Eye (tissue), 1 donor: ENCODE measurements at regions not wholly inside any gene's neighbourhood (a gene's known extent, or its start where the extent isn't known, plus 50 kb on each side); places are given as distances from the start of the nearest gene placed in this dataset.
A peak's percentile ranks its signal among the peaks of the same experiment; 100 is the strongest.

Source experiments
- DNase-seq: peaks from one replicate; pipeline ENCODE4 v3.0.0-alpha.2; 2015

DNA sequence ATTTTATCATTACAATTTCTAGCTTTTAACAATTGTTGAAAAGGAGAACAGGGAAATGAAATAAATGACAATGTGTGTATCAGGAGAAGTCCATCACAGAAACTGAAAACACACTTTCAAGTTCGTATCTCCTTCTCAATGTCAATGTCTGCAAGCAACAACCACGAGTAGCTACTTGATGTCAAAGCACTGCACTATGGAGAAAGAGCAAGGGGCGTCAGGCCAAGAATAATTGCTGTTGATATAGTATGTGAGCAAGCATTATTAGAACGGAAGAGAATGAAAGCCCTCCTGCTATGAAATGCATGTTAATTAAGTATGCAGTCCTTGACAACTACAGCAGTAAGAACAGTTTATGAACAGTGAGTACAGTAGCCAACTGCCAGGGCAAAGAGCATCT is 1250.1 kb downstream of the ZPLD1 start:
- peak; percentile 38 for DNase-seq

DNA sequence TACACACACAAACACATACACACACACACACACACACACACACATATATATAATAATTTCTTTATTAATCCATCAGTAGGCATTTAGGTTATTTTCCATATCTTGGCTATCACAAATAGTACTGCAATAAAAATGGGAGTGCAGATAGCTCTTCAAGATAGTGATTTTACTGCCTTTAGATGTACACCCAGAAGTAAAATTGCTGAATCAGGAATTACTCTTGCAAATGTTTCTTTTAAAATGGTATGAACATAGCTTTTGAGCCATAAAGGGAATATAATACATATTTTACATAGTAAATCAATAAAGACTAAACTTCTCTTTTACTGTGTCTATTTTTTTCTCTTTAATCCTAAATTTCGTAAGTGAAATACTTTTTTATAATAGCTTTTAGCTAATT is 1251.1 kb downstream of the ZPLD1 start:
- DNase-seq, result no peak

DNA sequence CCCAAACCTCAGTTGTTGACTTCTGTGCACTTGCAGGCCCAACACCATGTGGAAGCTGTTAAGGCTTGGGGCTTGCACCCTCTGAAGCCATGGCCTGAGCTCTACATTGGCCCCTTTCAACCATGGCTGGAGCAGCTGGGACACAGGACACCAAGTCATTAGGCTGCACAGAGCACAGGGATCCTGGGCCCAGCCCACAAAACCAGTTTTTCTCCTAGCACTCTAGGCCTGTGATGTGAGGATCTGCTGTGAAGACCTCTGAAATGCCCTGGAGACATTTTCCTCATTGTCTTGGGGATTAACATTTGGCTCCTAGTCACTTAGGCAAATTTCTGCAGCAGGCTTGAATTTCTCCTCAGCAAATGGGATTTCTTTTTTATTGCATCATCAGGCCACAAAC is 1255.7 kb downstream of the ZPLD1 start:
- DNase-seq, result no peak

DNA sequence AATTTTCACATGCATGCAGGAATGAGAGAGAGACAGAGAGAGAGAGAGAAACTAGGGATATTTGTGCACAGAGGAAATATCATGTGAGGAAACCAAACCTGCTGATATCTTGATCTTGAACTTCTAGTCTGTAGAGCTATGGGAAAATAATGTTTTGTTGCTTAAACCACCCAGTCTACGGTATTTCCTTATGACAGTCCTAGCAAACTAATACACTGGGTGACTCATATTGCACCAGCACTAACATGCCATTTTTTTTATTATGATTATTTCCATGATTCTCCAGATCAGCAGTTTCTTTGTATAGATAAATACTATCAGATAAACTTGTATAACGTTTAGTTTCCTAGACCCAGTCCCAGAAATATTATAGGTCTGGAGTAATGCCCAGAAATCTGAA is 1259.0 kb downstream of the ZPLD1 start:
- no peak for DNase-seq

DNA sequence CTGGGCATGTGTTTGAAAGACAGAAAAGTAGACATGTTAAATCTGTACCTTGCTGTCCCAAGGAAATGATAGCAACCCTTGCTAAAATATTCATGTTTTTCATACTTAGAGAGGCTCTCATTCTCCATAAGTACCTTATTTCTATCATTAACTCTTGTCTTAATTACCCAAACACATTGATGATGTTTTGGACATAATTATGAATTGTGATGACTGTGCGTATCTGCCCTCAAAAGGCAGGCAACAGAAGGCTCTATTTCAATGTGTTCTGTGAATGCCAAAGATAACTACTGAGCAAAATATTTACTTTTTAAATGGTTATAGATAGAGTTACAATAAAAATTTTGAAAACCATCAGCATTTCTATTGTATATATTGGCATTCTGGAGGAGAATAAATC is 1263.8 kb downstream of the ZPLD1 start:
- no peak for DNase-seq

DNA sequence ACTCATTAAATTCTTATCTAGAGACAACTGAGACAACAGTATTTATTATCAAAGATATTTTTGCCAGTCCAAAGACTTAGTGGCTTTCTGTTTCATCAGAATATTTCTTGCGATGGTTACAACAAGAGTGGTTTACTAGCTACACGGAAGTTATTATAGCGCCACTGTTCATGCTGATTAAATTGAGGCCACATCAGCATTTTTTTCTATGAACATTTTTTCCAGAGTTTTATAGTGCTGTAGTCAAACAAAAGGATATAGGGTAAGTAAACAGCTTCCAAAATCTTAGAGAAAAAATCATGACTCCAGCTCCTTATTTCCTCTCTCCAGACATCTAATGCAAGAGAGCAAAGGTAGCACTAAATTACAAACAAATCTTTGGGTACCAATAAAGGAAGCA is 1264.4 kb downstream of the ZPLD1 start:
- no peak for DNase-seq

DNA sequence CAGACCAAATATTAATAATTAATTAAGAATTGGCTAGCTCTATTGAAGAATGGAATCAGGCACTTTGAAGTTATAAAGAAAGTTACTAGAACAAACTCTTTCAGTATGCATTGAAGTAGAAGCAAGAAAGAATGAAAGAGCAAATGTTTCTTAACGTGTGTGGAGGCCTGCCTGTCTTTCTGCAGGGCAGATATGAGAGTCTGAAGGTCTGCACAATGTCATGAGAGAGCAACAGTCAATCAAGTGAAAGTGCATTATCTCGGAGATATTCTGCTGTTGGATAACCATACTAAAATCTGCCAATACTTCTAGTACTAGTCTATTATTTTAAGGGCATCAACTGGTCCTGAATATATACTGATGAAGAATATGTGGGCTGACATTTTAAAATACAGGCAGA is 1270.8 kb downstream of the ZPLD1 start:
- DNase-seq, result no peak

DNA sequence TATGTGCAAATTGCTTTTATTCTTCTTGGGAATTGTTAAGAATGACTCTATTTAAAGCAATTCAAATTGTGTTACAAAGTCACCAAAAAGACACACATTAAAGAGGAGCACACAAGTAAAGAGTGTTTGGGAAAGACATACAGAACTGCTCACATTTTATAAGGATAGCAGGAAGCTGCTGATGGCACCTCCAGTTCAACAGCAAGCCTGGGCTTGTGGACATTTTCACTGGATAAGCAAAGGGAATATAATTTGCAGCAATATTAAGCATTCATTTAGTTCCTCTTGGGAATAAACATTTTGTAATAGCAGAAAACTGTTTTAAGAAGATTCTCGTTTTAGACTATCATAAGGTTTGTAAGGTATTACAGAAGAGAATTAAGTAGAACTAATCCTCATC is 1271.9 kb downstream of the ZPLD1 start:
- DNase-seq, result no peak

DNA sequence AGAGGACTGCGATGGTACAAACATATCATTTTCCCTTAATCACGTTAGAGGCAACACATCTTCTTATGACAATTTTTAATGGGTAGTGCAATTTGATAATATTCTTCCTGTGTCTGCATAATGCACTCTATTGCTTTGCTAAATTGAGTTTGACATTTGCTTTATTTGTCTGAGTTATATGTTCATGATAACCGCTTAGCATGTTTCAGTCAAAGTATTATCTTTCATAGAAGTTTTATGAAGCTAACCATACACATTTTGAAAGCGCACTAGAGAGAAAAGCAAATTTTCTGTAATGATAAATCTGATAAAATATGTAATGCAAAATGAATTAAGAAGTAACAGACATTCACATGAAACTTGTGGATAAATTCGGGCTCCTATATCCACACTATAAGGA is 1276.9 kb downstream of the ZPLD1 start:
- no peak for DNase-seq

DNA sequence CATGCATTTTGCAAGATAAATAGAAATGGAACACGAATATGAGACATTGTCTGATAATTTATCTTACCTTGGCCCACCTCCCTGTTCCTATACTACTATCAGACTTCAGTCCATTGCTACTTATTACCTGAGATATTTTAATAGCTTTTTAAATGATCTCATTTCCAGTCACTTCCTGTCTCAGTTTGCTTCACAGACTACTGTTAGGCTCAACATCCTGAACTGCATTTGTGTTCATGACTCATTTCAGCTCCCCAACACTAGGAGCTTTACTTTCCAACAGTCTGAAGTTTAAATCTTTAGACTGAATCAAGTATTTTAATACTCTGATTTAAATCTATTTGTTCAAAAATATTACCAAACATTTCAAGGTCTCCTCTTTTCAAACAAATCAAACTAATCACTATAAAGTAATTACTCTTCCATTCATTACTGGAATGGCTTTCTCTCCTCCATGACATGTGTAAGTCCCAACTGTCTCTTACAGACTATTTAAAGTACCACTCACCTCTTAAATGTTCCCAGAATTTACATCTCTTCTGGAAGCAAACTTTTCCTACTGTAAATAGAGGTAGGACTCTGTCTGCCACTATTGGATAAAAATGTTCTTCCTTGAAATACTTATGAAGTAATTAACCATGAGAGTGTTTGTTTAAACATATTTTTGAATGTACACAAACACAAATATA is 1277.6 kb downstream of the ZPLD1 start:
- DNase-seq, result no peak

DNA sequence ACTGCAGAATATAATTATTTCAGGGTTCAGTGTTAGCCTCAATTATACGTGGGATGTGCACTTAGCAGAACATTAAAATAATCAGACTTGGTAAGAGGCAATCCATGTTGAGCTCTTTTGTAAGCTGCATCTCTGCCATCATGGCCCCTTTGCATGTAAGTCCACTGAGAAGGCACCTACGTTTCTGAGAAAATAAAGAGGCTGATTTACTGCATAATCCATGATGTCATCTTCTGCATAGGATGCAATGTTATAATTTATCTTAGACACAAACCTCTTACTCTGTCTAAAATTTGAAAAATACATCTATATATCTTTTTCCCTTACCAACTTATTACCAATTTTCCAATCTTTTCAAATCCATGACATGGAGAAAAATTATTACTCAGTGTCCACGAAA is 1294.7 kb downstream of the ZPLD1 start:
- DNase-seq, result no peak

DNA sequence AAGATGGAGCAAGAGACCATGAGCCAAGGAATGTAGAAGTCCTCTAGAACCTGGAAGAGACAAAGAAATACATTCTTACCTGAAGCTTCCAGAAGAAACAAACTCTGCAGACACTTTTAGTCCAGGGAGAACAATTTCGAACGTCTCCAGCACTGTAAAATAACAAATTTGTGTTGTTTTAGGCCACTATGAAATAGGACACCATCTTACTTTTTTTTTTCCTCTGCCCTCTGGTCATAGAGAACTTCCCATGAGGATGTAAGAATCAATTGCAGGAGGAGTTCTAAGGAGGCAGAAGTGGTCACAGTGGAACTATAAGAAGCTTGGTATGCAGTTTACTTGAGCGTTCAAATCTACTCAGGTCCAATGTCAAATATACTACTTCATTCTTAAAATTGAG is 1295.9 kb downstream of the ZPLD1 start:
- no peak for DNase-seq

DNA sequence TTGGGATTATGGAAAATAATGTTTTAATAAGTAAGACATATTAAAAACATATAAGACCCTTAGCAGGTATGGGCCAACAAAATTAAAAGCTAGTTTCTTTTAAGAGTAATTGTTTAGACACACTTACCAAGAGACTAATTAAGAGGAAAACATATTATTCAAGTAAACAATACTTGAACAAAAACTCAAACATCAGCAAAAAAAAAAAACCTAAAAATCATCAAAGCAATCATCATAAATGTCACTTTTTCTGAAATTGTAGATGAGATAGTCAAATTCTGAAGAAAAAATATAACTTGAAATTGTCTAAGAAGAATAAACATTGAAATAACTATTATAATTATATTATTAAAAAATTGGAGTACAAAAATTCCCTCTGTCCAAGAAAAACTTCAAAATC is 1318.2 kb downstream of the ZPLD1 start:
- DNase-seq, result no peak

DNA sequence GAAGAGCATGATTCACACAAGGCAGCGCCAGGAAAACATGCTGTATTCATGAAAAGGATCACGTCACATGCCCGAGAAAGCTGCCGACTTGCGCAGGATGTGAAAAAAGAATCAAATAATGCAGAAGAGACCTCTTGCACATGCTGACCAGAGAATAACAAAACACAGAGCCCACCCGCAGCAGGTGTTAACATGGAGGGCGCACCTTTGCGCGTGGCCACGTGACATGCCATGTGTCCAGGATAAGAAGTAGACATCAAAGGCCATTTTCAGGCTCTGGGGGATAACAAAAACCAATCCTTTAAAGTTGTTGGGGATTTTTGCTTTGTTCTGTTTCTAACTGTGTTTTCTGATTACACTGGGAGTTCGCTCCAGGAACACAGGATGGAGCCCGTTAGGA is 1332.8 kb downstream of the ZPLD1 start:
- DNase-seq, result no peak

DNA sequence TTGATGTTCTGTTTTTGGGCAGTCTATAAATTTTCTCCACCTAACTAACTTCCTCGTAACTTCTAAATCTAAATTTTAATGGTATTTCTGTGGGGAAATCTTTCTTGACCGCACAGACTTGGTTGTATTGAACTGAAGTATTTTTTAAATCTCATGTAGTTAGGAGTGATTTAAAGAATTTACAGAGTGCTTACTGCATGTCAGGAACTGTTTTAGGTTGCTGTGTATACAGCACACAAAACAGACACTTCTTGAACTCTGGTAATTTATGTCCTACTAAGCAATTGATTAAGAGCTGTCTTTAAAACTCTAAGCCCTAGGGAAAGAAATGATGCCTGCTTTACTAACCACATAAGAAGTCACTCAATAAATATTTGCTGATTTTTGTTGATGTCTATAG is 1350.2 kb downstream of the ZPLD1 start:
- DNase-seq, result no peak

DNA sequence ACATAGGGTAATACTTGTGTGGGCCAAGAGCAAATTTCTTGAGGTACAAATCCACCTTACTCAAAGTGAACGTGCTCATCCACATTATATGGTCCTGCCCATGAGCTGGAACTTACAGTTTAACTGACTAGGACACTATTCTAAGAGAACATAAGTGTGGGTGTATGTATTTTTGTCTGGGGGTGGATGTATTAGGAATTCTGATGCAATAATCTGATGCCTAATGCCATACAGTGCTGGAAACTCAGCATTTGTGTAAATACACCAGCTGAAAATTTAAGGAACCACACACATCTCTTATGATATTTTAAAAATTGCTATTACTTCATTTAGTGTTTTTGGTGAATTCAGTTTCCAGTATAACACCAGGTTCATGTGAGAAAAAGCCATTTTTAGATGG is 1350.7 kb downstream of the ZPLD1 start:
- no peak for DNase-seq

DNA sequence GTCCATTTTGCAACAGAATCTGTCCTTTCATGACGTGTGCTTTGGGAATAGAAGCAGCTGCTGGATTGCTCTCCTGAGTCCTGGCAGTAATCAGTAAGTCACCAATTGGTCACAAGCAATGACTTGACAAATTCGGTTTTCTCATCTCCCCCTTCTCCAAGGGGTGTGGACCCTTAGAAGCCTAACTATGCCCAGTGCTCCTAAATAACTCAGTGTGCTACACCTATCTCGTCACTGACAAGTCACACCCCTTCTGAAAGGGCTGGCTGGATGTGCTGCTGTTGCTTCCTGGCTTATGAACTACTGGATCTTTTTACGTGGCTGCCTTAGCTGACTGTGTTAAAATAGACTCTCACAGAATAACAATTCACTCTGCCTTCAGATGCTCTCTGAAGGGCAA is 1351.5 kb downstream of the ZPLD1 start:
- DNase-seq, result no peak

DNA sequence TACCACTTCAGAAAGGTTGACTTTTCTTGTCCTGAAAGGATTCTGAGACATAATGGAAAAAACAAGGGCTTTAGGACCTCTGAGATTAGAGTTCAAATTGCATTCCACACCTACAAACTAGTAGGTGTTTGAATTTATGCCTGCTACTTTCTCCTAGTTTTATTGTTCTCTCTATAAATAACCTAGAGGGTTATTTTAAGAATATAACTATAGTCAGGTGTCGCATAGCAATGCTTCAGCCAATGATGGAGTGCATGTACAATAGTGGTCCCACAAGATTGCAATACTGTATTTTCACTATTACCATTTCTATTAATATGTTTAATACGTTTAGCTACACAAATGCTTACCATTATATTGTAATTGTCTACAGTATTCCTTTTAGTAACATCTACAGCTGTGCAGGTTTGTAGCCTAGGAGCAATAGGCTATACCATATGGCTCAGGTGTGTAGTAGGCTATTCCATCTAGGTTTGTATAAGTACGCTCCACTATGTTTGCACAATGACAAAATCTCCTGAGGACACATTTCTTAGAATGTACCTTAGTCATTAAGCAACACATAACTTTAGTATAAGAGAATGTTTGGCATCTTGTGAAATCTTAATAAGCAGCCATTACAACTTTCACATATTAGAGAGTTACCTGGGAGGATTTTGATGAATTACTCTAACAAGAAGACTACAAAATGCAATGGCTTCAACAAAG is 1352.5 kb downstream of the ZPLD1 start:
- no peak for DNase-seq

DNA sequence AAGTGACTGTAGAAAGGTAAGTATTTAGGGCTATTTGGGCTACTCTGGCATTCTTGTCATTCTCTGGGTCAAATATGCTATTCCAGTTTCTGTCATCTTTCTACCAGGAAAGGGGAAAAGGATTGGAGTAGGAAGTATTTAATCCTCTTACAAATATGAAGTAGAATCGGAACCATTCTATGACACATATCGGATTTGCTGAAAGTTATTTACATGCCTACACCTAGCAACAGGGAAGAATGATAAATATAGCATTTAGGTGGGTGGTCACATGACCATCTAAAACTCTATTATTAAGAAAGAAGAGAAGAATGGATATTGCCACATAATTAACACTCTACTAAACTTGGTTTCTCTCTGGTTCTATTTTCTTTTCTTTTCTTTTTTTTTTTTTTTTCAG is 1353.1 kb downstream of the ZPLD1 start:
- DNase-seq, result no peak

DNA sequence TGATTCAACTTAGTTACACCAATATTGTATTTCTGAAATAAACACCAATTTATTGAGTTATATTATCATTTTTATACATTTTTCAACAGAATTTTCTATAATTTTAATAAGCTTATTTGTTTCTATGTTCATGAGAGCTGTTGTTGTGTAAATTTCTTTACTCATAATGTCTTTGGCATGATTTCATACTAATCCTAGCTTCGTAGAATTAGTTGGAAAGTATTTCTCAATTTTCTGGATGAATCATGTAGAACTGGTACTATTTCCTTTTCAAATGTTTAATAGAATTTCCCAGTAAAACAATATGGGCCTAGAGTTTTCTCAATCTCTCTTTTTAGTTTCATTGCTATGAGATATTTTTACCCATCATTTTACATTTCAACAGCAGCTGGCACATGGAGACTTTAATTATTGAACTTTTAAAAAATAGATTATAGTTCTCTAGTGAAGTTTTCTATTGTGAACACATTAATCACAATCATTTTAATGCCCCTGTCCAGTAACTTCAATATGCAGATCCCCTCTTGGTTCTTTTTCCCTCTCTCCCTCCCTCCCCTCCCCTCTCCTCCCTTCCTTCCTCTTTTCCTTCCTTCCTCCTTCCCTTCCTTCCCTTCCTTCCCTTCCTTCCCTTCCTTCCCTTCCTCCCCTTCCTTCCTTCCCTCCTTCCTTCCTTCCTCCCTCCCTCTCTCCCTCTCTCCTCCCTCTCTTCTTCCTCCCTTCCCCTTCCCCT is 1357.1 kb downstream of the ZPLD1 start:
- no peak for DNase-seq

DNA sequence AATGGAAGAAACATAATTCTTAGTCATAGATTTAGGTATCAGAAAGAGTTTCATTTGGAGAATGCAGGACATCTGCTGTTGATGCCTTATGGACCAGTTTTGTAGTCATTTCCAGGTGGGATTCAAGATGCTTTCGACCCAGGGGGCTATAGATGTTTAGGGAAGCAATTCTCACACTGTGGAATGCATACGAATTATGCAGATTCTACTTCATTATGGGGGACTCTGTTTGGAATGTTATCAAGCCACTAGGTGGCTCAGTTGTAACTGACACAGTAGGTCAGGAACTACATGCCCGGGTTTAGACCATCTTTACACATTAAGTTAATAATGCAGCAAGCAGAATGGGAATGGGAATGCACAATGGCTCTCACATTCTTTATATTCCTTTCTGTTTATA is 1359.8 kb downstream of the ZPLD1 start:
- DNase-seq, result peak; percentile 14

DNA sequence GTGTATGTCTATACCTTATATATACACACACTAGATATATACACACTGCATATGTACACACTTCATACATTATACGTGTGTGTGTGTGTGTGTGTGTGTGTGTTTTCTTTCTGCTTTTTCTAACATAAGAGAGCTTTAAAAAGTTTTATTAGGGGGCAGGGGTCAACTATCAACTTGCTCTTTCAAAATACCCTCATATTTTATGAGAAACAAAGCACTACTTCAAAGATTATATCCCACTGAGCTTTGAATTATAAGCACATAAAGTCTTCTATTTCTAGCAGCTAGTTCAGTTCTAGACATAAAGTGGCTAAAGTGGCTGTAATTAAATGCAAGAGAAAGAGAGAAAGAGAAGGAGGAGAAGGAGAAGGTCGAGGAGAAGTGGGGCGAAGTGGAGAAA is 1361.3 kb downstream of the ZPLD1 start:
- DNase-seq, result no peak

DNA sequence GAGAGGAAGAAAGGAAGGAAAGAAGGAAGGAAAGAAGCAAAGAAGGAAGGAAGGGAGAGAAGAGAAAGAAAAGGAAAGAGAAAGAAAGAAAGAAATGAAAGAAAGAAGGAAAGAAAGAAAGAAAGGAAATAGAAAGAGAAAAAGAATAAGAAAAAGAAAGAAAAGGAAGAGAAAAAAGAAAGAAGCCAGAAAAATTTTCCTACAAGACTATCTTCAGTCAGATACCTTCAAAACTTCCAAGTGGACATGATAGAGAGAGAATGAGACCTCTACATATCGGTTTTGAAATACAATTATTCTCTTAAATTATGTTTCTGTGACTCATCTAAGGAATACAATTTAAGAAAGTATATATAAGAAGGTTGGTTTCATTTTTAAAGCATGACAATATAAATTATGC is 1369.0 kb downstream of the ZPLD1 start:
- DNase-seq, result no peak

DNA sequence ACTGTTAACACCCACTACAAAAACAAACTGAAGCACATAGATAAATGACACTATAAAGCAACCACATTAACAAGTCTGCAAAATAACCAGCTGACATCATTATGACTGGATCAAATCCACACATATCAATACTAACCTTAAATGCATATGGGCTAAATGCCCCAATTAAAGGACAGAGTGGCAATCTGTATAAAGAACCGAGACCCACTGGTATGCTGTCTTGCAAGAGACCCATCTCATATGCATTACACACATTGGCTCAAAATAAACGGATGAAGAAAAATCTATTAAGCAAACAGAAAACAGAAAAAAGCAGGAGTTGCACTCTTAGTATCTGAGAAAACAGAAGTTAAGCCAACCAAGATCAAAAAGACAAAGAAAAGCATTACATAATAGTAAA is 1375.4 kb downstream of the ZPLD1 start:
- no peak for DNase-seq
